ENCODE measurements at regions not wholly inside any gene's neighbourhood (a gene's known extent, or its start where the extent isn't known, plus 50 kb on each side); places are given as distances from the start of the nearest gene placed in this dataset.

GRCh38 chr6:133764754-133765208 lies 124.1 kb upstream of the TCF21 start:
- Histone ChIP-seq H3K4me3 (ENCODE audit: low read depth, low read length) (no peak overlapping the region), H3K36me3 (ENCODE audit: control insufficient read depth in 2 of 2, insufficient read depth in 1 of 2, low read length in 2 of 2) (no peaks in the 10 kb centered on the region), H3K4me1 (ENCODE audit: control insufficient read depth, insufficient read depth, low read length) (peaks cover 9% of the 10 kb centered on the region), H3K27ac (ENCODE audit: extremely low read depth, low read depth, low read length) (no peak overlapping the region), H3K9me3 (ENCODE audit: control insufficient read depth, insufficient read depth, low read depth, low read length) (no peaks in the 10 kb centered on the region)
- ChIA-PET CTCF (interaction anchor here (0.6 to 1.2 kb wide), 2 partner anchors 52 to 196 kb away, joined by 3 to 4 read pairs; no protein-coding TSS in a partner anchor), POLR2A (interaction anchor here (0.6 kb wide), 1 partner anchor 11 kb away, joined by 3 read pairs; no protein-coding TSS in a partner anchor)
- no peak for TF ChIP-seq KLF10 (tag by site-specific recombination; IDR thresholded peaks at IDR 0.05)
- TF ChIP-seq TCF7L2 (IDR thresholded peaks at IDR 0.05; ENCODE audit: borderline replicate concordance, low read depth, low read length) = no peak
- no peak for TF ChIP-seq ZNF837 (tag by site-specific recombination; IDR thresholded peaks at IDR 0.05)
- TF ChIP-seq ZBTB48 (tag by site-specific recombination; IDR thresholded peaks at IDR 0.05) = no peak
- TF ChIP-seq KLF17 (tag by site-specific recombination; IDR thresholded peaks at IDR 0.05) = no peak
- no peak for TF ChIP-seq ZNF677 (tag by site-specific recombination; IDR thresholded peaks at IDR 0.05)
- TF ChIP-seq ZNF112 (tag by site-specific recombination; IDR thresholded peaks at IDR 0.05) = no peak
- no peak for TF ChIP-seq ZNF660 (tag by site-specific recombination; IDR thresholded peaks at IDR 0.05)
- TF ChIP-seq ZNF701 (tag by site-specific recombination; IDR thresholded peaks at IDR 0.05) = no peak
- TF ChIP-seq ZNF776 (tag by site-specific recombination; IDR thresholded peaks at IDR 0.05; ENCODE audit: borderline replicate concordance) = no peak

- Histone ChIP-seq H3K9me3 (ENCODE audit: control insufficient read depth, insufficient read depth, low read depth, low read length) (no peaks in the 10 kb centered on the region), H3K36me3 (ENCODE audit: control insufficient read depth in 2 of 2, insufficient read depth in 1 of 2, low read length in 2 of 2) (no peaks in the 10 kb centered on the region), H3K27ac (ENCODE audit: extremely low read depth, low read depth, low read length) (no peak overlapping the region), H3K4me3 (ENCODE audit: low read depth, low read length) (no peak overlapping the region), H3K4me1 (ENCODE audit: control insufficient read depth, insufficient read depth, low read length) (peaks cover 9% of the 10 kb centered on the region)
- TF ChIP-seq ZNF354C (tag by site-specific recombination; IDR thresholded peaks at IDR 0.05; ENCODE audit: borderline replicate concordance, low read depth) (no peak), ZNF76 (tag by site-specific recombination; IDR thresholded peaks at IDR 0.05; ENCODE audit: borderline replicate concordance, low read depth) (no peak), ZNF555 (tag by site-specific recombination; conservative IDR thresholded peaks at IDR 0.05) (no peak), KLF8 (tag by site-specific recombination; IDR thresholded peaks at IDR 0.05) (no peak), ZFP41 (tag by site-specific recombination; IDR thresholded peaks at IDR 0.05; ENCODE audit: borderline replicate concordance) (no peak), ZNF585B (tag by site-specific recombination; IDR thresholded peaks at IDR 0.05) (no peak), ZNF768 (tag by site-specific recombination; IDR thresholded peaks at IDR 0.05) (no peak), ZNF449 (tag by site-specific recombination; IDR thresholded peaks at IDR 0.05) (no peak), ZNF184 (tag by site-specific recombination; IDR thresholded peaks at IDR 0.05) (no peak)
- TF ChIP-seq, protein P1, sequence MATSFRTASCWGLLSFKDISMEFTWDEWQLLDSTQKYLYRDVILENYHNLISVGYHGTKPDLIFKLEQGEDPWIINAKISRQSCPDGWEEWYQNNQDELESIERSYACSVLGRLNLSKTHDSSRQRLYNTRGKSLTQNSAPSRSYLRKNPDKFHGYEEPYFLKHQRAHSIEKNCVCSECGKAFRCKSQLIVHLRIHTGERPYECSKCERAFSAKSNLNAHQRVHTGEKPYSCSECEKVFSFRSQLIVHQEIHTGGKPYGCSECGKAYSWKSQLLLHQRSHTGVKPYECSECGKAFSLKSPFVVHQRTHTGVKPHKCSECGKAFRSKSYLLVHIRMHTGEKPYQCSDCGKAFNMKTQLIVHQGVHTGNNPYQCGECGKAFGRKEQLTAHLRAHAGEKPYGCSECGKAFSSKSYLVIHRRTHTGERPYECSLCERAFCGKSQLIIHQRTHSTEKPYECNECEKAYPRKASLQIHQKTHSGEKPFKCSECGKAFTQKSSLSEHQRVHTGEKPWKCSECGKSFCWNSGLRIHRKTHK (tag by site-specific recombination; IDR thresholded peaks at IDR 0.05) = no peak
- CTCF ChIA-PET = interaction anchor here (0.5 to 1.6 kb wide), 2 partner anchors 149 to 200 kb away, joined by 3 to 5 read pairs; no protein-coding TSS in a partner anchor
- POLR2A ChIA-PET = no interaction called here
Observed at GRCh38 chr6:133767357-133767970, 121.4 kb upstream of the TCF21 start.

Measured in HEK293 (cell line).